Nephron progenitor cell (in vitro differentiated cells): ENCODE measurements at regions not wholly inside any gene's neighbourhood (a gene's known extent, or its start where the extent isn't known, plus 50 kb on each side); places are given as distances from the start of the nearest gene placed in this dataset.

Experiments used
- DNase-seq: peaks from one replicate; pipeline ENCODE4 v3.0.0; 2021
- H3K27ac Mint-ChIP-seq: 2 replicates; pipeline ENCODE4 v1.8.0; 2021; ENCODE audit warnings: mild to moderate bottlenecking, moderate library complexity, mixed read lengths
- H3K27me3 Mint-ChIP-seq: 2 replicates; pipeline ENCODE4 v1.8.0; 2021; ENCODE audit warnings: mild to moderate bottlenecking, low read depth, mixed read lengths; ENCODE audit not compliant: poor library complexity
- H3K36me3 Mint-ChIP-seq: 2 replicates; pipeline ENCODE4 v1.8.0; 2021; ENCODE audit warnings: low read depth, mixed read lengths
- H3K4me1 Mint-ChIP-seq: 2 replicates; pipeline ENCODE4 v1.8.0; 2021; ENCODE audit warnings: mixed read lengths
- H3K4me3 Mint-ChIP-seq: 2 replicates; pipeline ENCODE4 v1.8.0; 2021; ENCODE audit warnings: mild to moderate bottlenecking, moderate library complexity, mixed read lengths
- H3K9me3 Mint-ChIP-seq: 2 replicates; pipeline ENCODE4 v1.8.0; 2021; ENCODE audit warnings: mild to moderate bottlenecking, moderate library complexity, mixed read lengths
- CTCF ChIP-seq: fragments of 200-600 bp; sonication (generic); IDR thresholded peaks from 2 replicates; pipeline ENCODE4 v1.5.0; 2021; ENCODE audit warnings: antibody characterized with exemption

GRCh38 chr18:3354506-3354905 lies 92.6 kb downstream of the MYL12B start:
- Mint-ChIP-seq H3K4me3 (no peak overlapping the region), H3K27me3 (no peaks in the 10 kb centered on the region), H3K27ac (no peak overlapping the region), H3K36me3 (no peaks in the 10 kb centered on the region), H3K9me3 (no peaks in the 10 kb centered on the region), H3K4me1 (peaks cover 23% of the 10 kb centered on the region)
- DNase-seq = no peak
- TF ChIP-seq CTCF = no peak

GRCh38 chr18:3356614-3357013 lies 93.4 kb upstream of the TGIF1 start:
- no peaks in the 10 kb centered on the region for H3K36me3 Mint-ChIP-seq
- no peak overlapping the region for H3K27ac Mint-ChIP-seq
- peaks cover 19% of the 10 kb centered on the region for H3K4me1 Mint-ChIP-seq
- TF ChIP-seq CTCF = no peak
- DNase-seq = no peak
- no peaks in the 10 kb centered on the region for H3K27me3 Mint-ChIP-seq
- H3K9me3 Mint-ChIP-seq = no peaks in the 10 kb centered on the region
- no peak overlapping the region for H3K4me3 Mint-ChIP-seq

DNA sequence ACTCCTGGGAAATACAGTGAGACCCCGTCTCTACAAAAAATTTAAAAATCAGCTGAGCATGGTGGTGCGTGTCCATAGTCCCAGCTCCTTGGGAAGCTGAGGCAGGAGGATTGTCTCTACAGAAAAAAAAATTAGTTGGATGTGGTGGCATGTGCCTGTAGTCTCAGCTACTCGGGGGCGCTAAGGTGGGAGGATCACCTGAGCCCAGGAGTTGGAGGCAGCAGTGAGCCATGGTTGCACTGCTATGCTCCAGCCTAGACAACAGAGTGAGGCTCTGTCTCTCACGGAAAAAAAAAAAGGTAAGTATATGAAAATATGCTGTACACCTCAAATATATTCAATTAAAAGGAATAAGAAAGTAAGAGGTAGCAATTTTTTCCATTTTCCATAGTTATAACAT lies 92.5 kb upstream of the TGIF1 start:
- no peak for TF ChIP-seq CTCF
- no peak for DNase-seq
- Mint-ChIP-seq H3K4me3 (no peak overlapping the region), H3K36me3 (no peaks in the 10 kb centered on the region), H3K4me1 (peaks cover 16% of the 10 kb centered on the region), H3K27me3 (no peaks in the 10 kb centered on the region), H3K9me3 (no peaks in the 10 kb centered on the region), H3K27ac (no peak overlapping the region)

DNA sequence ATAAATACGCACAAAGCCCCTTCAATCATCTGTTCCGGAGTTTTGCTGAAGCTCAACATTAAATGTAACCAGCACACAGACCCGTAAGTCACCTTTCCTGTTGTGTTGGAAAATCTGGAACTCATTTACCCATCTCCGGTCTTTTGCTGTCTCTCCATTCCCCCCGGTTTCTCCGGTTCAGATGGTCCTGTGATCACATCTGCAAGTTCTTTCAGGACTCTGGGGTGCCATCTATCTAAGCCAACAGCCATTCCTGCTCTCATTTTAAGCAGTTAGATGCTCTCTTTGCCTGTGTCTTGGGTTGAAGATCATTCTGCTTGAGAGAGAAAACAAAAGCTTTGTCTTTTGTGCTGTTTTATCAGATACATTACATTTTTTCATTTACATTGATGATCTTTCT lies 91.7 kb upstream of the TGIF1 start:
- H3K4me3 Mint-ChIP-seq = no peak overlapping the region
- no peak for TF ChIP-seq CTCF
- H3K9me3 Mint-ChIP-seq = no peaks in the 10 kb centered on the region
- peaks cover 15% of the 10 kb centered on the region for H3K4me1 Mint-ChIP-seq
- H3K27ac Mint-ChIP-seq = no peak overlapping the region
- no peaks in the 10 kb centered on the region for H3K27me3 Mint-ChIP-seq
- no peak for DNase-seq
- H3K36me3 Mint-ChIP-seq = no peaks in the 10 kb centered on the region

GRCh38 chr18:3360211-3360610 lies 89.8 kb upstream of the TGIF1 start:
- no peaks in the 10 kb centered on the region for H3K9me3 Mint-ChIP-seq
- H3K36me3 Mint-ChIP-seq = no peaks in the 10 kb centered on the region
- no peak for TF ChIP-seq CTCF
- H3K27ac Mint-ChIP-seq = no peak overlapping the region
- peaks cover 15% of the 10 kb centered on the region for H3K4me1 Mint-ChIP-seq
- peaks cover 7% of the 10 kb centered on the region for H3K27me3 Mint-ChIP-seq
- peak; percentile 35 for DNase-seq
- no peak overlapping the region for H3K4me3 Mint-ChIP-seq

- DNase-seq = no peak
- no peaks in the 10 kb centered on the region for H3K36me3 Mint-ChIP-seq
These were observed 82.4 kb upstream of the TGIF1 start for GRCh38 chr18:3367491-3368091.

More at GRCh38 chr18:3367491-3368091, 82.4 kb upstream of the TGIF1 start:
- H3K27me3 Mint-ChIP-seq = peaks cover 12% of the 10 kb centered on the region
- H3K9me3 Mint-ChIP-seq = no peaks in the 10 kb centered on the region
- no peak overlapping the region for H3K27ac Mint-ChIP-seq
- TF ChIP-seq CTCF = no peak
- no peak overlapping the region for H3K4me3 Mint-ChIP-seq
- H3K4me1 Mint-ChIP-seq = no peaks in the 10 kb centered on the region
